Loucy (cell line): ENCODE measurements at regions not wholly inside any gene's neighbourhood (a gene's known extent, or its start where the extent isn't known, plus 50 kb on each side); places are given as distances from the start of the nearest gene placed in this dataset.

Experiments
- H2AFZ ChIP-seq: fragments of 200-600 bp; sonication (generic); 2 replicates; pipeline ENCODE4 v1.6.0; 2016; ENCODE audit warnings: antibody characterized with exemption, mild to moderate bottlenecking, low read length, moderate library complexity
- H3F3A ChIP-seq: fragments of 200-600 bp; 2 replicates; pipeline ENCODE4 v1.6.0; 2016; ENCODE audit warnings: antibody characterized with exemption, low read depth, mild to moderate bottlenecking
- H3K27me3 ChIP-seq: fragments of 200-600 bp; sonication (generic); 2 replicates; pipeline ENCODE4 v1.6.1; 2014; ENCODE audit warnings: low read length, mild to moderate bottlenecking; ENCODE audit not compliant: insufficient read depth, poor library complexity, severe bottlenecking
- H3K36me3 ChIP-seq: fragments of 200-600 bp; sonication (generic); 2 replicates; pipeline ENCODE4 v1.6.1; 2016; ENCODE audit warnings: low read length; ENCODE audit not compliant: insufficient read depth
- H3K4me1 ChIP-seq: fragments of 200-600 bp; sonication (generic); 2 replicates; pipeline ENCODE4 v1.5.1; 2014; ENCODE audit warnings: low read length, mild to moderate bottlenecking; ENCODE audit not compliant: insufficient read depth, poor library complexity, severe bottlenecking
- H3K4me2 ChIP-seq: fragments of 200-600 bp; sonication (generic); 2 replicates; pipeline ENCODE4 v1.6.0; 2014; ENCODE audit warnings: antibody characterized with exemption, low read length, low read depth, mild to moderate bottlenecking; ENCODE audit not compliant: poor library complexity, severe bottlenecking
- H3K4me3 ChIP-seq: fragments of 200-600 bp; sonication (generic); 2 replicates; pipeline ENCODE4 v1.5.1; 2014; ENCODE audit warnings: low read length, mild to moderate bottlenecking, mixed read lengths; ENCODE audit not compliant: poor library complexity, severe bottlenecking
- H3K79me2 ChIP-seq: fragments of 200-600 bp; sonication (generic); 2 replicates; pipeline ENCODE4 v1.6.1; 2014; ENCODE audit warnings: low read length; ENCODE audit not compliant: insufficient read depth
- H3K9ac ChIP-seq: fragments of 200-600 bp; sonication (generic); 2 replicates; pipeline ENCODE4 v1.6.0; 2014; ENCODE audit warnings: mild to moderate bottlenecking, low read depth, low read length, moderate library complexity; ENCODE audit not compliant: poor library complexity, severe bottlenecking
- H3K9me2 ChIP-seq: fragments of 200-600 bp; sonication (generic); replicated peaks from 2 replicates; pipeline ENCODE4 v1.6.1; 2016; ENCODE audit warnings: low read depth, low read length, mixed read lengths
- H3K9me3 ChIP-seq: fragments of 200-600 bp; sonication (generic); 2 replicates; pipeline ENCODE4 v1.6.1; 2014; ENCODE audit warnings: mild to moderate bottlenecking, antibody characterized with exemption, low read length, low read depth; ENCODE audit not compliant: insufficient read depth
- H4K20me1 ChIP-seq: fragments of 200-600 bp; sonication (generic); 2 replicates; pipeline ENCODE4 v1.6.0; 2014; ENCODE audit warnings: antibody characterized with exemption, low read length, mild to moderate bottlenecking; ENCODE audit not compliant: insufficient read depth, poor library complexity, severe bottlenecking
- EZH2phosphoT487 ChIP-seq: fragments of 200-600 bp; IDR thresholded peaks from 2 replicates; pipeline ENCODE4 v1.6.1; 2018; ENCODE audit warnings: antibody characterized with exemption, mild to moderate bottlenecking, moderate library complexity, borderline replicate concordance
- TF ChIP-seq, protein P1 (sequence below): fragments of 200-600 bp; sonication (generic); conservative IDR thresholded peaks from 2 replicates; pipeline ENCODE4 v1.5.1; 2014; ENCODE audit warnings: mild to moderate bottlenecking, antibody characterized with exemption, low read length

GRCh38 chr12:130281153-130281799 is 56.4 kb upstream of the PIWIL1 start:
- Histone ChIP-seq H3K36me3 (no peaks in the 10 kb centered on the region), H3K9ac (no peak overlapping the region), H4K20me1 (no peaks in the 10 kb centered on the region), H2AFZ (no peak overlapping the region), H3K79me2 (no peaks in the 10 kb centered on the region), H3K4me3 (no peak overlapping the region), H3K4me1 (no peaks in the 10 kb centered on the region), H3K4me2 (no peak overlapping the region), H3K27me3 (no peaks in the 10 kb centered on the region), H3K9me2 (no peaks in the 10 kb centered on the region), H3K9me3 (peaks cover 19% of the 10 kb centered on the region; the same call in 1 of the 2 replicates), H3F3A (no peaks in the 10 kb centered on the region)
- no peak for TF ChIP-seq EZH2phosphoT487
- TF ChIP-seq, protein P1, sequence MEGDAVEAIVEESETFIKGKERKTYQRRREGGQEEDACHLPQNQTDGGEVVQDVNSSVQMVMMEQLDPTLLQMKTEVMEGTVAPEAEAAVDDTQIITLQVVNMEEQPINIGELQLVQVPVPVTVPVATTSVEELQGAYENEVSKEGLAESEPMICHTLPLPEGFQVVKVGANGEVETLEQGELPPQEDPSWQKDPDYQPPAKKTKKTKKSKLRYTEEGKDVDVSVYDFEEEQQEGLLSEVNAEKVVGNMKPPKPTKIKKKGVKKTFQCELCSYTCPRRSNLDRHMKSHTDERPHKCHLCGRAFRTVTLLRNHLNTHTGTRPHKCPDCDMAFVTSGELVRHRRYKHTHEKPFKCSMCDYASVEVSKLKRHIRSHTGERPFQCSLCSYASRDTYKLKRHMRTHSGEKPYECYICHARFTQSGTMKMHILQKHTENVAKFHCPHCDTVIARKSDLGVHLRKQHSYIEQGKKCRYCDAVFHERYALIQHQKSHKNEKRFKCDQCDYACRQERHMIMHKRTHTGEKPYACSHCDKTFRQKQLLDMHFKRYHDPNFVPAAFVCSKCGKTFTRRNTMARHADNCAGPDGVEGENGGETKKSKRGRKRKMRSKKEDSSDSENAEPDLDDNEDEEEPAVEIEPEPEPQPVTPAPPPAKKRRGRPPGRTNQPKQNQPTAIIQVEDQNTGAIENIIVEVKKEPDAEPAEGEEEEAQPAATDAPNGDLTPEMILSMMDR = 0 out of 2 replicates have a peak, but pooled peaks have one; percentile 13

DNA sequence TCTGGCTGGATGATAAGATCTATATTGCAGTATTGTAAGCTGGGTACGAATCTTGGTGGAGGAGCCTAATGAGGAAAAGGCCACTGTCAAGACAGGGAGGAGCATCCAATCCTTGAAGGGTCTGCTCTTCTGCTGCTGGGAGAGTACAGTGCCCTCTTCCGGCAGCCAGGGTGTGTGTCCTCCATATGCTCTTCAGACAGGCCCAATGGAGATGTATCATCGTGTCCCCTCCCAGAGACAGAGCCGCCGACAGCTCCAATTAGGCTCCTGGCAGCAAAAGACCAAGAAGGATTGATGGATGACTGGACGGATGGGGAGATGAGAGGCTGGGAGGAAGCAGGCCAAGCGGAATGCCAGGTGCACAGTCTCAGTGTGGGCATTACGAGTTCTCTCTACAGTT is 51.6 kb upstream of the PIWIL1 start:
- H3K9me2 ChIP-seq = no peaks in the 10 kb centered on the region
- no peaks in the 10 kb centered on the region for H3K36me3 ChIP-seq
- no peaks in the 10 kb centered on the region for H3K79me2 ChIP-seq
- no peaks in the 10 kb centered on the region for H3K4me1 ChIP-seq
- peaks cover 15% of the 10 kb centered on the region; the same call in 1 of the 2 replicates for H3K9me3 ChIP-seq
- no peak overlapping the region for H3K4me3 ChIP-seq
- no peak overlapping the region for H3K4me2 ChIP-seq
- no peak overlapping the region for H2AFZ ChIP-seq
- TF ChIP-seq, protein P1 = no peak
- no peak for TF ChIP-seq EZH2phosphoT487
- H3K27me3 ChIP-seq = no peaks in the 10 kb centered on the region
- no peaks in the 10 kb centered on the region for H4K20me1 ChIP-seq
- no peaks in the 10 kb centered on the region for H3F3A ChIP-seq
- no peak overlapping the region for H3K9ac ChIP-seq

DNA sequence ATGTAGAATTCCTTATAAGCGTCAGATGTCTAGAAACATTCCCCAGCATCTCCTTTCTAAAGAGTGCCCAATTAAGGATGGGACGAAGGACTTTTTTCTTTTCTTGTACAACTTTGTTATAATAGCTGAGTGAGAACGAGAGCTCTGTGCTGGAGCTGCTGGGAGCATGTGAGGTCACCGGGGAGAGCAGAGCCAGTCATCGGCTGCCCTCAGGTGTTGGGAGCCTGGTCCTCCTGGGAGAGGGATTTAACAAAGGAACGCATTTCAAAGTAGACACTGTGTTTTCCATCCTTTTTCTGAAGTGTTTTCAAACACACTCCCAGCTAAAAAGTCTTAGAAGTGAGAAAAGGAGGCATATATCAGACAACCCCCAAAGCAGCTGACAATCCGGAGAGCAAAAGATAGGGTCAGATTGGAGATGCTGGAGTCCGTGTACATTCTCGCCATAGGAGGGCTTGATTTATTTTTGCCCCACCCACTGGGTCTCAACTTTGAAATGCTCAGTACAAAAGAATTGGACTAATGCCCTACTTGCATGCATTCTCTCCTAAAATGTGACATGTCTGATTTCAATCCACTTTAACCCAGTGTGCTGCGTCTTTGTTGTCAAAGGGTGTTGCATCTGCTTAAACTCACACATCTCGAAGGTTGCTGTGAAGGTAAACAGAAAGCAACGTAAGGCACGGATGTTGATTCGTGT is 50.8 kb upstream of the PIWIL1 start:
- Histone ChIP-seq H3K4me3 (no peak overlapping the region), H3K9me2 (no peaks in the 10 kb centered on the region), H3K9ac (no peak overlapping the region), H3K4me1 (no peaks in the 10 kb centered on the region), H3F3A (no peaks in the 10 kb centered on the region), H3K79me2 (no peaks in the 10 kb centered on the region), H3K36me3 (no peaks in the 10 kb centered on the region), H2AFZ (no peak overlapping the region), H4K20me1 (no peaks in the 10 kb centered on the region), H3K9me3 (peaks cover 21% of the 10 kb centered on the region; the same call in 1 of the 2 replicates), H3K27me3 (no peaks in the 10 kb centered on the region), H3K4me2 (no peak overlapping the region)
- TF ChIP-seq EZH2phosphoT487 = no peak
- TF ChIP-seq, protein P1 = no peak
